Putamen (tissue), 1 donor: ENCODE measurements at regions not wholly inside any gene's neighbourhood (a gene's known extent, or its start where the extent isn't known, plus 50 kb on each side); places are given as distances from the start of the nearest gene placed in this dataset.
"Not testable (repeated sequence)": the region's sequence is repeated elsewhere in the genome, so short reads cannot be mapped to it uniquely, and the experiment has no call there.

Experiments
- DNase-seq: peaks from one replicate; pipeline ENCODE4 v3.0.0-alpha.2; 2016; ENCODE audit warnings: low spot score

DNA sequence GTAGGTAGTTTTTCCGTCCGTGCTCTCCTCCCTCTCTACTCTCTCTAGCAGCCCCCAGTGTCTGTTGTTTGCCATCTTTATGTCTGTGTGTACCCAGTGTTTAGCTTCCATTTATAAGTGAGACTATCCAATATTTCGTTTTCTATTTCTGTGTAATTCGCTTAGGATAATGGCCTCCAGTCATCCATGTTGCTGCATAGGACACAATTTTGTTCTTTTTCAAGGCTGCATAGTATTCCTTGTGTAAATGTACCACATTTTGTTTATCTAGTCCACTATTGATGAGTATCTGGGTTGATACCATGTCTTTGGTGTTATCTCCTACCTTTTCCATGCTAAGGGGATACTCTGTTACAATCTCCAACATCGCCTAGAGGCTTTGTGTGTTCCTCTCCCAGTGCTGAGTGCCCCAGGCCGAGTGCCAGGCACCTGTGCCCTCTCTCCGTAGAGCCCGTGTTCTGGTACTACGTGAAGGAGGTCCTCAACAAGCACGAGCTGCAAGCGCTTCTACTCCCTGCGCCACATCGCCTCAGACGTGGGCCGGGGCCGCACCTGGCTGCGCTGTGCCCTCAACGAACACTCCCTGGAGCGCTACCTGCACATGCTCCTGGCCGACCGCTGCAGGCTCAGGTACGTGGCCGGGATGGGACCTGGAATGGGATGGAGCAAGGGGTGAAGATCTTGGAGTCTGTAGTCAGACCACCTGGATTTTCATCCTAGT, 51.0 kb downstream of the NPIPB11 start:
- DNase-seq = not testable (repeated sequence)

GRCh38 chr16:29354449-29354848, 52.1 kb downstream of the NPIPB11 start:
- not testable (repeated sequence) for DNase-seq

DNA sequence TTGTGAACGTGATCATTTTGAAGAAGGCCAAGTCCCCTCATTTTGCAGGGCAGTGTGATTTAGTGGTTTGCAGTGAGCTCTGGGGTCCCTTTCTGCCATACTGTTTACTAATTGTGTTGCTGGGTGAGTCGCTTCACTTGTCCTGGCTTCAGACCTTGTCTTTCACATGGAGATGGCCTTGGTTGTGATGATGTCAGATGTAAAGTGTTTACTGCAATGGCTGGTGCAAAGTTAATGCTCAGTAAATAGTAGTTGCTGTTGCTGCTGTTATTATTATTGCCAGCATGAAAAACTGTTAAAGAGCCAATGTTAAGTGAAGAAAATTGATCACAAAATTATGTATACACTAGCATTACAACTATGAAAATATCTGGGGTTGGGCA, 53.9 kb downstream of the NPIPB11 start:
- not testable (repeated sequence) for DNase-seq

- DNase-seq = not testable (repeated sequence)
These were observed 54.4 kb downstream of the NPIPB11 start for GRCh38 chr16:29351970-29352616.

DNA sequence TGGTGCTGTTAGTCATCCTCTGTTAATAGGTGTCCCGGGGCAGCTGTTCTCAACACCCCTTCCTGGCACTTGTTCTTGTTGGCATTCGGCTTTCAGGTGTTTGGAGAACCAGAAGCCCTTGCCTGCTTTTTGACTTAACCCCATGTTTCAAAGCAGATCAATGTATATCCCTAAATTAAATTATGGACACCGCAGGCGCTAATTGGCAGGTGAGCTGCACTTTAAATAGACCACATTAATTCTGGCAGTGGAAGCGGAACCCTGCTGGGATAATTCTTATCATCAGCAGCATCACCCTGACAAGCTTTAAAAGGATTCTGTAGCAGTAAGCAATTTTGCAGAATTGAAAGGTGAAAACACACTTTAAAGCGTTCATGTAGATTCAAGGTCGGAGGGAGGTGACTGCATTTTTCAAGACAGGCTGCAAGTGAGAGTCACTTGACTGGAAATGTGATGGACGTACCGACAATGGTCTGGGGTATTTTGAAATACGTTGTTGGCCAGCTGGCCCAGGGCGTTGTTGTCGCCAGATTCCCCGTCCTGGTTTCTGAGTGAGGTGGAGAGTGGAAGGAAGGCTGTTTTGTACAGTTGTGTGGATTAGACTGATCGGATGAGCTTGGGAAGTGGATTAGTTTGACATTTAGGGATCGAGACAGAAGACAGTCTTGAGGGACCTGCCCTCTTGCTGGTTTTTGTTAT, 55.1 kb downstream of the NPIPB11 start:
- not testable (repeated sequence) for DNase-seq

- not testable (repeated sequence) for DNase-seq
These were observed 56.5 kb downstream of the NPIPB11 start for GRCh38 chr16:29349966-29350365.

GRCh38 chr16:29348748-29349147, 57.8 kb downstream of the NPIPB11 start:
- DNase-seq = not testable (repeated sequence)

DNA sequence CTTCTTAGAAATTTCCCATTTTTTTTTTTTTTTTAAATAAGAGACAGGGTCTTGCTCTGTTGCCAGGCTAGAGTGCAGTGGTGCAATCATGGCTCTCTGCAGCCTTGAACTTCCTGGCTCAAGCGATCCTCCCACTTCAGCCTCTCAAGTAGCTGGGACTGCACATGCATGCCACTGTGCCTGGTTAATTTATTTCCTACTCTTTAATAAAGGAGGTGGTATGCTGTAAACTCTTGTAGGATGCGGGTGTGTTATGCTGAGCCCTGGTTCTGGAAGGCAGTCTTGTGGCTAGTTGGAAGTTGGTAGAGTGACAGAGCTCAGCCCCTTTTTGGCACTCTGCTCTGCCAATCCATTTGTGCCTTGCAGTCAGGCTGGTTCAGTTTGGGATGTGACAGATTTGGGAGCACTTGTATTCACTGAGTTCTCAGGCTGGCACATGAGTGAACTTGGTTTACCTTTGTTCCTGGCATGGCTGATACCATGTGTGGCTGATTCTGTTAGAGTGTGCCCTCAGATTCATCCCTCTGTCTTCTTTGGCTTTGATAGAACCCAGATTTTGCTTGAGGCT, 58.3 kb downstream of the NPIPB11 start:
- not testable (repeated sequence) for DNase-seq

GRCh38 chr16:29346796-29347580, 59.5 kb downstream of the NPIPB11 start:
- not testable (repeated sequence) for DNase-seq

DNA sequence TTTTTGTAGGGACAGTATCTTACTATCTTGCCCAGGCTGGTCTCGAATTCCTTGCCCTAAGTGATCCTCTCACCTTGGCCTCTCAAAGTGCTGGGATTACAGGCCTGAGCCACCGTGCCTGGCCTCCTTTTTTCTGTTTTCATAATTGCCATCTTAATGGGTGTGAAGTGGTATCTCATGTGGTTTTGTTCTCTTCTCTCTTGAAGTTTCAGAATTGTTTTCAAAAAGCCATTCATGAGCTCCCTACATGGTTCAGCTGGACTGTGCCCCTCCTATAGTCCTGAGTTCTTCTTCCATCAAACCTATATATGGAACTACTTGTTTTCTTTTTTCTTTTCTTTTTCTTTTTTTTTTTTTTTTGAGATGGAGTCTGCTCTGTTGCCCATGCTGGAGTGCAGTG, 60.3 kb downstream of the NPIPB11 start:
- DNase-seq = not testable (repeated sequence)

DNA sequence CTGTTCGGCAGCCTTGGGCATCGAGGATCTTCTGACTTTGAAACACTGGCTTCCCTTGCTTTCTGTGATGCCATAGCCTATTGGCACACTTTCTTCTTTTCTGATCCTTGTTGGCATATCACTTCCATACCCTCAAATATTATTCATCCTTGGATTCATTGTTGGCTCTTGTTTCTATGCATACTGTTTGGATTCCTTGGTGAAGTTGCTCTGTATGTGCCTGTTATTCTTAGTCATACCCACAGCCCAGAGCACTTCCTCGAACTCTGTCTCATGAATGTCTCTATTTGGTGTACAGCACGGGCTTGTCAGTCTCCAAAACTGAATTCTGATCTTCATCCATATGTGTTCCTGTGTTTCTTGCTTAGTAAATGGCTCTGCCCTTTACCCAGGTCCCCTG, 63.6 kb downstream of the NPIPB11 start:
- not testable (repeated sequence) for DNase-seq

DNA sequence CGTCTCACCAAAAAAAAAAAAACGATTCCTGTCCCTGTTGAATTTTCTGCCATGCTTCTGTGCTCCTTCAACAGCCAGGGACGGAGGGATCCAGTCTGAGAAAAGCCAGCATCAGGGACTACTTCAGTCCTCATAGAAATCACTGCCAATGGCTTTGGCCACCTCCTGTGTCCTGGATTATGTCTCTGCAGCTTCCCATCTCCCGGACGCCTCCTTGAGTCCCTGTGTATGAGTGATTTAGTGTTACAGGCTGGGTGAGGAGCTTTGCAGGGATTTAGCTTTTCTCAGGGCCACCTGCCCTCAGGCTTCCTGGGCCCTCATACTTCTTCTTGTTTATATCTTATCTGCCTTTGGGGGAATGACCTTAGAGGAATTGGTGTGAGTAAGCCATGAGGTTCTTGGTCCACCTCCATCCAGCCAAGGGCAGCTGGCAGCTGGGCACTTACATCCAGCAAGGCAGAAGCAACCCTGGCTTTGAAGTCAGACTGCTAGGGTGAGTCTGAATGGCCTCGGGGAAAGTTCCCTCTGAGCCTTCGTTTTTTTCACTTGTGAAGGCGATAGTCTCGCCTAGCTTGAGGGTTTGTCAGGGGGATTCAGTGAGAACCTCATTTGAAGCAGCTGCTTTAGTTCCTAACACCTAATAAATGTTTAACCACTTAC, 65.6 kb downstream of the NPIPB11 start:
- DNase-seq = not testable (repeated sequence)

DNA sequence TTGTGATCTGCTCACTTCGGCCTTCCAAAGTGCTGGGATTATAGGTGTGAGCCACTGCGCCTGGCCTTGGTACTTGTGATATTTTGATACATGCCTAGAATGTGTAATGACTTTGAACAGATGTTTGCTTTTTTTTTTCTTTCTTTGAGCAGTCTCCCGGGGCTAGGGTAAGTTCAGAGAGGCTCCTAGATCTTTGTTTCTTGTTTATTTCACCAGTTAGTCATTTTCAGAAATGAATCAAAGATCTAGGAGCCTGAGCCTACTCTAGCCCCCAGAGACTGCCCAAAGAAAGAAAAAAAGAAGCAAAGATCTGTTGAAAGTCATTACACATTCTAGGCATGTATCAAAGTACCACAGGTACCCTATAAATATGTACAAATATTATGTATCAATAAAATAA, 66.3 kb downstream of the NPIPB11 start:
- DNase-seq = not testable (repeated sequence)

- not testable (repeated sequence) for DNase-seq
These were observed 67.5 kb downstream of the NPIPB11 start for GRCh38 chr16:29338821-29339700.

- DNase-seq = not testable (repeated sequence)
These were observed 69.1 kb downstream of the NPIPB11 start for GRCh38 chr16:29337385-29337901.

DNA sequence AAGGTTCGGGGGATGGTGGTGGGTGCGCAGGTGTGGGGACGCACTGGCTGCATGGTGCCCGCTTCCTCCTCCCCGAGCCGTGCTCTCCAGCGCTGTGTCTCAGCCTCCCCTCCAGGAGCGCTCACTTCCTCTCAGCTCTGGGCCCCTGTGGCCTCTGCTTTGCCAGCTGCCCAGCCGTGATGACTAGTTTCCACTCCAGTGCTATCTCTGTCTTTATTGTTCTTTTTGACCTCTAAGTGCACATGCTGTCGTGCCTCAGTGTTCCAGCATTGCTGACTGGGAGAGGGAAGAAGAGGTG, 71.0 kb downstream of the NPIPB11 start:
- not testable (repeated sequence) for DNase-seq

- DNase-seq = not testable (repeated sequence)
These were observed 71.5 kb downstream of the NPIPB11 start for GRCh38 chr16:29334776-29335548.

DNA sequence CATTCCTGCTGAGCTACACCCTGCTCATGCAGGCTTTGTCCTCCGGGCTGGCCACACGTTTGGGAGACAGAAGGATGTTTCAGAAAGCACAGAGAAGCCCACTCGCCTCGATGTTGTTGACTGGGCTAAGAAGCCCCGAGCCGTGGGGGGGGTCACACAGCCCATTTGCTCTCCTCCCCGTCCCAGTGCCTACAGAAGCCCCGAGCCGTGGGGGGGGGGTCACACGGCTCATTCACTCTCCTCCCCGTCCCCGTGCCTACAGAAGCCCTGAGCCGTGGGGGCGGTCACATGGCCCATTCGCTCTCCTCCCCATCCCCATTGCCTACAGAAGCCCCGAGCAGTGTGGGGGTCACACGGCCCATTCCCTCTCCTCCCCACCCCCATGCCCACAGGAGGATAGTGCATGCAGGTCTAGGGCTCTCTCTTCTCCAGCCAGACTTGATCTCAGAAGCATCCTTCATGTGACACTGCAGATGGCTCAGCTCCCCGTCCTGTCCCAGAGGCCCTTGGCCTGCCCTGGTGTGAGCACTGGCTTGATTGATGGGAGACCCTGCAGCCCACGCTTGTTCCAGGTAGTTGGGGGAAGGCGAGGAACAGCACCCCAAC, 72.9 kb downstream of the NPIPB11 start:
- not testable (repeated sequence) for DNase-seq

- DNase-seq = not testable (repeated sequence)
These were observed 75.9 kb downstream of the NPIPB11 start for GRCh38 chr16:29330623-29331022.
